ENCODE measurements at regions not wholly inside any gene's neighbourhood (a gene's known extent, or its start where the extent isn't known, plus 50 kb on each side); places are given as distances from the start of the nearest gene placed in this dataset.

DNA sequence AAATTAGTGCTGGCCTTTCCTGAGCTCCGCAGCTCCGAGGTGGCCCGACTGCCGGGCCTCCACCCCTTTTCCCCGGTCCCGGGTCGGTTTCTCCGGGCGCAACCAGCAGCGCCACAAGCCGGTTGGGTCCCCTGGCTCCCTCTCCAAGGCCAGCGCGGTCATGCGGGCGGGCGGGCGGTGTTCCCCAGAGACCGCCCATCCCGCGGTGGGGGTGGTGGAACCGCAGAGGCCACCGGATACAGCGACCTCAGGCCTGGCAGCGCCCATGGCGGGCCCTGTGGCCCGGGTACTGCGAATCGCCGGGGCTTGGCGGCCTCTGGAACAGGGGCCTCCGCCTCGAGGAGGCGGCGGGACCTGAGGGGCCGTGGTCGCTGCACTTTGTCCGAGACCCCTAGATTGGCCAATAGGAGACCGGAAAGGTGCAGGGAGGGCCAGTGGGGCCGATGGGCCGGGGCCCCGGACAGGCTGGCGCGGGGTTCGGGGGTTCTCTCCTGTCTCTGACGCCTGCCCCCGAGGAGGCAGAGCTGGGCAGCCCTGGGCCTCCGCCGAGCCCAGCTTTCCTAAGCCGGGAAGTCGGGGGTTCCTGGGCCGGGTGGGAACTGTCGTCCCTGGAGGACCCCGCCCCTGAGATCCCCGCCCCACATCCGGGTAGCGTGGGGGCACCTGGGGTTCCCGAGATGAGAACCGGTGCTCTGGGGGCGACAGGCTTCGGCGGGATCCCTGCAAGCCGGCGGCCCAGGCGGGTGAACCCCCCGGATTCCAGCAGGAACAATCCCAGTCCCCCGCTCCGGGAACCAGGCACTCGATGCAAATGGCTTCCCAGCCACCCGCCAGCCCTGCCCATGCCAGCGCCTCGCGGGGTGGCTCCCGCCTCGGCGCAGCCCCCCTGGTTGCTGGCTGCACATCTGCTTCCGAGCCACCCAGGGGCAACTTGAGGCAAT, 293.9 kb downstream of the ZSWIM6 start:
- DNase-seq: peak; percentile 89
- WGBS, 2 donors: 4 to 7% methylated on average over 76 of the region's 76 CpGs
- intact Hi-C loops (cut with DNase I): loop anchor here (2.0 to 5.0 kb wide), 2 partner anchors 291 to 464 kb away; partner anchors contain the start of gene SMIM15

DNA sequence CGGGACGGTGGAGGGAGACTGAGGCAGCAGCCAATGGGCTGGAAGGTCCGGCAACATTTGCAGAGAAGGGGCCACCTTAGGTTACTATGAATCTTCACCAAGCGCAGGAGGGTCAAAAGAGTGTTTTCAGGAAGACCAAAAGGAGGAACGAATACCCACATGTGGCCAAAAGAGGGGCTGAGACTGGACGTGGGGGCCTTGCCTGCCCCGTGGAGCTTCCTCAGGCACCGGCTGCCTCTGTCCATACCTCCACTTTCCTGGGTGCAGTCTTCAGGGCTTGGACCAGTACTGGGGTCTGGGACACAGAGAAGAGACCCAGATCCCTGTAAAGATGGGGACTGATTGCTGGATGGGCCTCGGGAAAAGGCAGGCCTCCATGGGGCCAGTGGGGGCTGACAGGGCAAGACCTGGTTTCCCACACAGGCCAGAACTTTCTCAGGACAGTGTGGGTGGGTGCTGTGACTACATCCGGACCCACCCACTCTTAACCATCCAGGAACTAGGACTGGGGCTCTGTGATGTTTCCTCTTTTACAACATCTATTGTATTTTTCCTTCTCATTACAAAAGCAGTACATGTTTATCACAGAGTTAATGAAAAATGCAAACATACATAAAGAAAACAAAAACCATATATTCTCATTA, 294.7 kb downstream of the ZSWIM6 start:
- H3K27me3 ChIP-seq: no peaks in the 10 kb centered on the region
- intact Hi-C loops (cut with DNase I): loop anchor here (5.0 kb wide), 1 partner anchor 464 kb away; the partner anchor contains the start of gene SMIM15
- no peaks in the 10 kb centered on the region for H3K9me3 ChIP-seq
- peaks cover 0 to 30% (median 18%) of the 10 kb centered on the region in 4 donors for H3K4me1 ChIP-seq
- 50 to 62% methylated on average over 10 of the region's 10 CpGs for WGBS, 2 donors
- TF ChIP-seq POLR2AphosphoS5 (IDR thresholded peaks at IDR 0.05) (no peak), CTCF (IDR thresholded peaks at IDR 0.05) (no peak), EP300 (IDR thresholded peaks at IDR 0.05) (no peak), POLR2A (IDR thresholded peaks at IDR 0.05) (no peak)
- DNase-seq: no peak
- peak overlapping the region; percentile 81 to 93 (median 84) for H3K27ac ChIP-seq
- H3K4me3 ChIP-seq: peak overlapping the region; percentile 45 to 82 (median 69)
- no peaks in the 10 kb centered on the region for H3K36me3 ChIP-seq

More for the DNA sequence above, 293.9 kb downstream of the ZSWIM6 start:
- Histone ChIP-seq H3K4me1 (peaks cover 0 to 27% (median 16%) of the 10 kb centered on the region in 4 donors), H3K36me3 (no peaks in the 10 kb centered on the region), H3K27ac (peak overlapping the region; percentile 81 to 93 (median 84)), H3K27me3 (no peaks in the 10 kb centered on the region), H3K9me3 (no peaks in the 10 kb centered on the region), H3K4me3 (peak overlapping the region; percentile 45 to 82 (median 69))
- peak in 3 of 4 donors; percentile 47 to 72 (median 55) for TF ChIP-seq POLR2AphosphoS5 (IDR thresholded peaks at IDR 0.05)
- peak in 1 of 2 donors; percentile 13 for TF ChIP-seq POLR2A (IDR thresholded peaks at IDR 0.05)
- peak in 1 of 4 donors; percentile 13 for TF ChIP-seq EP300 (IDR thresholded peaks at IDR 0.05)
- TF ChIP-seq CTCF (IDR thresholded peaks at IDR 0.05): no peak

DNA sequence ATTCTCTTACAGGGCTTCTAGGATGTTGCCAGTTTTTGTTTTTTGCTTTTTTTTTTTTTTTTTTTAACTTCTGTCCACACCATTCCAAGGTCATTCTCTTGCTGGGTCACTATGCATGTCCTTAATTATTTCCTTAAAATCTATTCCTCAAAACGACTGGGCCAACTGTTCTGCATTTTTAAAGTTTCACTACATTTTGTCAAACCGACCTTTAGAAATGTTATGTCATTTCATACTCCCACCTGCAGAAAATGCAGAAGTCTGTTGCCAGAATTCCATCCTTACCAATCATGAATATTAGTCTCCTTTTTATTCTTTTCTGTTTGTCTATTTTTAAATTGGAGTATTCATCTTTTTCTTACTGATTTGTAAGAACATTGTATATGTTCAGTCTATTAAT, 295.5 kb downstream of the ZSWIM6 start:
- Histone ChIP-seq H3K9me3 (no peaks in the 10 kb centered on the region), H3K36me3 (no peaks in the 10 kb centered on the region), H3K27me3 (no peaks in the 10 kb centered on the region), H3K4me3 (no peak overlapping the region), H3K4me1 (peaks cover 0 to 32% (median 20%) of the 10 kb centered on the region in 4 donors), H3K27ac (no peak overlapping the region)
- intact Hi-C loops (cut with DNase I): loop anchor here (5.0 kb wide), 1 partner anchor 465 kb away; the partner anchor contains the start of gene SMIM15
- TF ChIP-seq EP300 (IDR thresholded peaks at IDR 0.05) (no peak), POLR2AphosphoS5 (IDR thresholded peaks at IDR 0.05) (no peak), CTCF (IDR thresholded peaks at IDR 0.05) (no peak), POLR2A (IDR thresholded peaks at IDR 0.05) (no peak)
- no peak for DNase-seq
- 59 to 82% methylated on average over 2 of the region's 2 CpGs for WGBS, 2 donors

GRCh38 chr5:61630908-61631307, 298.9 kb downstream of the ZSWIM6 start:
- TF ChIP-seq EP300 (IDR thresholded peaks at IDR 0.05) (no peak), POLR2AphosphoS5 (IDR thresholded peaks at IDR 0.05) (no peak), CTCF (IDR thresholded peaks at IDR 0.05) (no peak), POLR2A (IDR thresholded peaks at IDR 0.05) (no peak)
- WGBS, 2 donors: 81 to 83% methylated on average over 2 of the region's 2 CpGs
- no peaks in the 10 kb centered on the region for H3K9me3 ChIP-seq
- no peak for DNase-seq
- no peaks in the 10 kb centered on the region for H3K36me3 ChIP-seq
- intact Hi-C loops (cut with DNase I): no loop called here
- H3K27me3 ChIP-seq: no peaks in the 10 kb centered on the region
- peak overlapping the region; percentile 62 to 75 (median 69) for H3K27ac ChIP-seq
- peaks cover 0 to 22% (median 10%) of the 10 kb centered on the region in 4 donors for H3K4me1 ChIP-seq
- no peak overlapping the region for H3K4me3 ChIP-seq

Data from sigmoid colon (tissue), 6 donors.